ENCODE measurements at regions not wholly inside any gene's neighbourhood (a gene's known extent, or its start where the extent isn't known, plus 50 kb on each side); places are given as distances from the start of the nearest gene placed in this dataset.

GRCh38 chr6:121756666-121757065 is 321.2 kb downstream of the GJA1 start:
- TF ChIP-seq EZH2phosphoT487 (IDR thresholded peaks at IDR 0.05; ENCODE audit: borderline replicate concordance) (no peak), CTCF (conservative IDR thresholded peaks at IDR 0.05; ENCODE audit: low read length) (no peak)
- Histone ChIP-seq H3K36me3 (ENCODE audit: insufficient read depth, low read length) (no peaks in the 10 kb centered on the region), H3K4me2 (ENCODE audit: low read depth, low read length, poor library complexity, severe bottlenecking) (no peak overlapping the region), H3K79me2 (ENCODE audit: insufficient read depth, low read length) (no peaks in the 10 kb centered on the region), H3K4me1 (ENCODE audit: insufficient read depth, low read length, poor library complexity, severe bottlenecking) (no peaks in the 10 kb centered on the region), H3K27me3 (ENCODE audit: insufficient read depth, low read length, poor library complexity, severe bottlenecking) (no peaks in the 10 kb centered on the region), H3F3A (ENCODE audit: low read depth) (no peaks in the 10 kb centered on the region), H4K20me1 (ENCODE audit: insufficient read depth, low read length, poor library complexity, severe bottlenecking) (no peaks in the 10 kb centered on the region), H3K9me2 (replicated peaks; ENCODE audit: low read depth, low read length) (no peaks in the 10 kb centered on the region), H3K4me3 (ENCODE audit: low read length, poor library complexity, severe bottlenecking) (no peak overlapping the region), H3K9me3 (ENCODE audit: insufficient read depth, low read depth, low read length) (no peaks in the 10 kb centered on the region), H2AFZ (ENCODE audit: low read length) (no peak overlapping the region), H3K9ac (ENCODE audit: low read depth, low read length, poor library complexity, severe bottlenecking) (no peak overlapping the region)

DNA sequence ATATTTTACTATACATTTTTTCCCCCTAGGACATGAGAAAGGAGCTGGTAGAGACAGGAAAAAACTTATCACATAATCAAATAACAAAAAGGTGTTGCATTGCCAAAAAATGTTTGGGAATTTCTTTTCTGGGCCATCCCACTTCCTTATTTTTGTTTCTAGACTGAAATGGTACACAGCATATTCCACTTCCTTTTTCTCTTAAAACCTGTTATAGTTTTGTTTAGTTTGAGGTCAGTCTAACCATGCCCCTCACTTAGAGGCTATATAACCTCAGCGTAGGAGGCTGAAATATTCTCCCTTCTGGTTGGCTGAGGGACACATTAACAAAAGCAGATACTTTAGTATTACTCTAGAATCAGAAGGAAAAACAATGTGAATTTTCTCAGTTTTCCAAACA is 323.9 kb downstream of the GJA1 start:
- H3K79me2 ChIP-seq (ENCODE audit: insufficient read depth, low read length), result no peaks in the 10 kb centered on the region
- H3K4me2 ChIP-seq (ENCODE audit: low read depth, low read length, poor library complexity, severe bottlenecking), result no peak overlapping the region
- no peak for TF ChIP-seq CTCF (conservative IDR thresholded peaks at IDR 0.05; ENCODE audit: low read length)
- no peak for TF ChIP-seq EZH2phosphoT487 (IDR thresholded peaks at IDR 0.05; ENCODE audit: borderline replicate concordance)

GRCh38 chr6:121760191-121760590 is 324.7 kb downstream of the GJA1 start:
- Histone ChIP-seq H3K4me3 (ENCODE audit: low read length, poor library complexity, severe bottlenecking) (no peak overlapping the region), H3K36me3 (ENCODE audit: insufficient read depth, low read length) (no peaks in the 10 kb centered on the region), H4K20me1 (ENCODE audit: insufficient read depth, low read length, poor library complexity, severe bottlenecking) (no peaks in the 10 kb centered on the region), H3K9me2 (replicated peaks; ENCODE audit: low read depth, low read length) (no peaks in the 10 kb centered on the region), H3K9me3 (ENCODE audit: insufficient read depth, low read depth, low read length) (no peaks in the 10 kb centered on the region), H2AFZ (ENCODE audit: low read length) (no peak overlapping the region), H3K4me1 (ENCODE audit: insufficient read depth, low read length, poor library complexity, severe bottlenecking) (no peaks in the 10 kb centered on the region), H3F3A (ENCODE audit: low read depth) (no peaks in the 10 kb centered on the region), H3K27me3 (ENCODE audit: insufficient read depth, low read length, poor library complexity, severe bottlenecking) (no peaks in the 10 kb centered on the region), H3K9ac (ENCODE audit: low read depth, low read length, poor library complexity, severe bottlenecking) (no peak overlapping the region), H3K79me2 (ENCODE audit: insufficient read depth, low read length) (no peaks in the 10 kb centered on the region), H3K4me2 (ENCODE audit: low read depth, low read length, poor library complexity, severe bottlenecking) (no peak overlapping the region)
- TF ChIP-seq CTCF (conservative IDR thresholded peaks at IDR 0.05; ENCODE audit: low read length) (no peak), EZH2phosphoT487 (IDR thresholded peaks at IDR 0.05; ENCODE audit: borderline replicate concordance) (no peak)

More for the DNA sequence above, 323.9 kb downstream of the GJA1 start:
- Histone ChIP-seq H3F3A (ENCODE audit: low read depth) (no peaks in the 10 kb centered on the region), H3K36me3 (ENCODE audit: insufficient read depth, low read length) (no peaks in the 10 kb centered on the region), H3K4me3 (ENCODE audit: low read length, poor library complexity, severe bottlenecking) (no peak overlapping the region), H3K9me2 (replicated peaks; ENCODE audit: low read depth, low read length) (no peaks in the 10 kb centered on the region), H3K9ac (ENCODE audit: low read depth, low read length, poor library complexity, severe bottlenecking) (no peak overlapping the region), H3K27me3 (ENCODE audit: insufficient read depth, low read length, poor library complexity, severe bottlenecking) (no peaks in the 10 kb centered on the region), H3K4me1 (ENCODE audit: insufficient read depth, low read length, poor library complexity, severe bottlenecking) (no peaks in the 10 kb centered on the region), H2AFZ (ENCODE audit: low read length) (no peak overlapping the region), H4K20me1 (ENCODE audit: insufficient read depth, low read length, poor library complexity, severe bottlenecking) (no peaks in the 10 kb centered on the region), H3K9me3 (ENCODE audit: insufficient read depth, low read depth, low read length) (no peaks in the 10 kb centered on the region)

All from Loucy (cell line).